ENCODE measurements at regions not wholly inside any gene's neighbourhood (a gene's known extent, or its start where the extent isn't known, plus 50 kb on each side); places are given as distances from the start of the nearest gene placed in this dataset.

DNA sequence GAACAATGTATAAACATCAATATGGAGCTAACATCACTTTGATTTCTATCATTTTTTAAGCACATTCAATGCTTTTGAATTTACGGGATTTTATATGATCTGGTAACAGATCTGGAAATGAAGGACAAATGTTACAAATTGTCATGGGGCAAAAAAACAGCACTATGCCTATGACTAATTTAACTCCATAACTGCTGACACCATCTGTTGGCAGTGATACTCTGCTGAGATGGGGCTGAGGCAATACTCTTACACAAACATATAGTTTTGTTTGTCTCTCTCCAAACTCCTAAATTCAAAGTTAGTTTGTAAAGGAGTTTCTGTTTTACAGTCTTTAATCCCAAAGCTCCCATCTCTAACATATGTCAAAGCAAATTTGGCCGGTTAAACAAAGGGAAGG is 132.5 kb upstream of the FER start:
- TF ChIP-seq CTCF (IDR thresholded peaks at IDR 0.05; ENCODE audit: low read length), result no peak
- no peak for TF ChIP-seq EZH2 (optimal IDR thresholded peaks at IDR 0.05; ENCODE audit: low read depth, low read length)
